SK-MEL-5 (cell line): ENCODE measurements at regions not wholly inside any gene's neighbourhood (a gene's known extent, or its start where the extent isn't known, plus 50 kb on each side); places are given as distances from the start of the nearest gene placed in this dataset.
"Not testable (repeated sequence)": the region's sequence is repeated elsewhere in the genome, so short reads cannot be mapped to it uniquely, and the experiment has no call there.

Experiments
- DNase-seq: peaks from one replicate; pipeline ENCODE4 v3.0.0-alpha.2; 2016; ENCODE audit warnings: low read depth, low spot score
- in situ Hi-C: cut with HindIII; loops from 2 replicates; pipeline ENCODE4 v1.10.0; 2016; ENCODE audit warnings: low sequenced_read_pairs, high pct_unique_total_duplicates, low pct_unique_long_range_greater_than_20kb

DNA sequence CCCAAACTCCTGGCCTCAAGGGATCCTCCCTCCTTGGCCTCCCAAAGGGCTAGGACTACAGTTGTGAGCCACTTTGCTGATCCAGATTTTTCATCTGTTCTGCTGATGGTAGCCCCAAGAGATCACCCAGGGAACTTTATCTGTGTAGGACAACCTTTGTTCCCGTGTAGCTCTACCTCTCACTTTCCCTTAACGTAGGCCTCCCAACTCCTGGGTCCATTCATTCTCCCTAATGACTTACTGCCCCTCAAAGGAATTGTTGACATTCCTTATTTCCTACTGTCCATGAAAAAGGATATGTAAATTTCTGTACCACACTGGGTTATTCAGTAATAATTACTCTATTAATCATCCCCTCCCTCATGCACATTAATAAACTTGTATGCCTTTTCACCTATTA lies 51.0 kb upstream of the PHF24 start:
- DNase-seq: no peak
- in situ Hi-C loops: no loop called here

DNA sequence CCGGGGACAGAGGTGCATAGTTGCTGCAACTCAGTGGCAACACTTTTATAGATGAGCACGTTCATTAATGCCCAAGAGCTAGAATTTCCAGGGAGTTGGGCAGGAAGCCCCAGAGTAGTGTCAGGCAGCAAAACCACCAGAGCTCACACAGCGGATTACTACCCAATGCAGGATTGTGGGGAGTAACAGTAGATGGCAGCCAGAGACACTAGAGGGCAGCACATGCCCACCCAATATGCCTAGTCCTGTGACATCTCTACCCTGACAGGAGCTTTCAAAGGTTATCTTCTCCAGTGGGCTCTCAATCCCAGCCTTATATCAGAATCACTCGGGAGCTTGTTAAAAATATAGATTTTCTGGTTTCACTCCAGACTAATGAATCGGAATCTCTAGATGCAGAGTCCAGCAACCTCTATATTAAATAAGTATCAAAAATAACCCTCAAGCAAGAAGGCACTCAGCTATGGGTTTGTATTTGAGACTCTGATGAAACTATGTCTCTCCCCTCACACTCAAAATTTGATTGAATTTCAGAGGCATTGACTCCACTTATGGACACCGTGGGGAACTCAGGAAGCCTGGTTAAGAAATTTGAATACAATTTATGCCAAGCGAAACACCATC lies 58.4 kb upstream of the PHF24 start:
- in situ Hi-C loops: no loop called here
- DNase-seq: peak; percentile 93

DNA sequence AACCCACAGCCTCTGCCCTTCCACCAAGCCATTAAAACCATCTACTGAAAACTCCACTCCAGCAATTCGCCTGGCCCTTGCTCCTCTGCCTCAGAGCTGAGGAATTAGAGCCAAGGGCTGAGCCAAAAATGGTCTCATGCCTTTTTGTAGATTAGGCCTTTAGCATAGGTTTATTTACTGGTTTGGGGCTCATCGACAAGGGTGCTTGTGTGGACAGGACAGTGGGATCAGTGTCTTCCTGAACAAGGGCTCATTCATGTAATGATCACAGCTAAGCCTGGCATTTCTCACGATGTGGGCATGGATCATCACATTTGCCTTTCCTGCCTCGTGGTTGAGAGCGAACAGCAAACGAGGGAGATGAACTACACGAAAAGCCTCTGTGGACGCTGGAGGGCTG lies 59.2 kb upstream of the PHF24 start:
- in situ Hi-C loops: no loop called here
- DNase-seq: peak; percentile 97

DNA sequence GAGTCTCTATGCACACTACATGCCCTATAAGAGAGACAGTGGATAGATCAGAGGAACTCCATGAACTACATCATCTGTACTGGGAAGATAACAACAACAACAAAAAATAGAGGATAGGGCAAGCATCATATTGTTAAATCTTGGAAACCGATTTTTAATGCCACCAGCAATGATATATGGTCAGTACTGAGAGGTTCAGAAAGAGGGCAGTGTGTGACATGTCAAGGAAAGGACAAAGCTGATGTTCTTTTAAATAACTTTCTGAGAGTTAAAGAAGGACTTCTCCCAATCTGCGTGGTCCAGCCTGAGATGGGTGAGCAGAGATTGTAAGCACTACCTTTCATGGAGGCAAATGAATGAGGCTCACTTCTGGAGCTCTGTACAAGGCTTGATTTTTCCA lies 62.0 kb upstream of the PHF24 start:
- peak; percentile 16 for DNase-seq
- in situ Hi-C loops: no loop called here

DNA sequence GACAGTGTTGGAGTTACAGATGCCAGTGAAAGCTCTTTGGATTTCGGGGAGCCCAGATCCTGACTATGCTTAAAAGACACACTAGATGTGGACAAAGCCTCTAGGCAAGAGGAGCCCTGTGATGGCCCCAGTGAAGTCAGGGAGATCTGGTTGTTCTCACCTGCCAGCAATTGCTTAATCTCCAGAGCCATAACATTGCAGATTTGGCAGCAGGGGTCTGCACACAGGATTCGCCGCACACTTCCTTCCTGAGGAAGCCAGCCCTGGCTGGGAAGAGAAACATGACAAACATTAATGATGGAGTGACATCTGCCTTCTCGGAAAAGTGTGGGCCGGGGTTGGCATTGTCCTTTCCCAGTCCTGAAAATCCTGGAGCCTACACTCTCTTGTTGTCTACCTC lies 65.2 kb upstream of the PHF24 start:
- in situ Hi-C loops: no loop called here

DNA sequence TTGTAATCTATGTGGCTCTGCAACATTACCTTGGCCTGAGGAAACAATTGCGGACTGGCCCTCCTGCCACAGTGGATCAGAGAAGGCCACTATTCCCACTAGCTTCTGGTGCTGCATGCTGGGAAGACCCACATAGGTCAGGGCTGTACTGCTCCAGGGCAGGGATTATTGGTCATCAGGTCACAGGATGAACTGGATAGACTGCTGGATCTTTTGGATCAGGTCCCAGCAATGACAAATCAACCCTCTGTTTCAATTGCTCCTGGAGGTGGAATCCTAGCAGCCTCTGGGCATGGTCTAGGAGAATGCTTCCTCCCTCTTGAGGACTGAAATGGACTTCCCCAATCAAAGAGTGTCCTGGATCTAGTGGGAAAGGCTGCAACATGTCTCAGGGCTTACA lies 66.7 kb upstream of the PHF24 start:
- peak; percentile 54 for DNase-seq
- in situ Hi-C loops: no loop called here

More for the DNA sequence above, 65.2 kb upstream of the PHF24 start:
- no peak for DNase-seq

DNA sequence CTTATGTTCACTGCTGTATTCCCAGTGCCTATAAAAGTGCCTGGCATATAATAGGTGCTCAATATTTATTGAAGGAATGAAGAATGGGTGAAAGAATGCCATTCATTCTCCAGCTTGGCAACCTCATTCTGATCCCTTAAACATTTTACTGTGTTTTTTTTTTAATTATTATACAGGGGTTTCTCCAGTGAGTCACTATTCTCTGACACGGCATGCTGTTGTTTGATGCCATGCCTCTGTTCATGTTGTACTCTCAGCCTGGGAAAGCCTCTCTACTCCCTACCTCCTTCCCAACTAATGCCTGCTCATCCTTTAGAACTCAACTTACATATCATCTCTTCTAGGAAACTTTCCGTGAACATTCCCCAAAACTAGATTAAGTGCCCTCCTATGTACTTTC lies 70.2 kb upstream of the PHF24 start:
- DNase-seq: no peak
- in situ Hi-C loops: no loop called here

DNA sequence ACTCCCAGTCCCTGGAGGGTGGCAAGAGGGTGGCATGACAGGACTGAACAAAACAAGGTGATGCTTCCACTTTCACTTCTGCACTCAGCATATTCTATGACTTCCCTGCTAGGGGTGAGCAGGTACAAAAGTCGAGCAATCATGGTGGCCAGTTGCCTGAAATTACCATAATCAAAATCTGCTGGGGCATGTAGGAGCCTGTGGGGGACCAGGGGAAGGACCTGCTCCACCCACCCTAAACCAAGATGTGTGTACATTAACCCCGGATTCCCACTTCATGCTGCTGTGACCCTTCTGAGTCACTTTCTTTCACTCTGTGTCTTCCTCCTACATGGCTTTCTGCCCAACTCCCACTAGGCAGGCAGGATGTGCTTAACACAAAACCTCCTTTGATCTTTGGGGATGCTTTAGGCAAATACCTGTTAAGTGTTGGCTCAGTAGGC lies 73.3 kb upstream of the PHF24 start:
- in situ Hi-C loops: no loop called here
- peak; percentile 1 for DNase-seq

DNA sequence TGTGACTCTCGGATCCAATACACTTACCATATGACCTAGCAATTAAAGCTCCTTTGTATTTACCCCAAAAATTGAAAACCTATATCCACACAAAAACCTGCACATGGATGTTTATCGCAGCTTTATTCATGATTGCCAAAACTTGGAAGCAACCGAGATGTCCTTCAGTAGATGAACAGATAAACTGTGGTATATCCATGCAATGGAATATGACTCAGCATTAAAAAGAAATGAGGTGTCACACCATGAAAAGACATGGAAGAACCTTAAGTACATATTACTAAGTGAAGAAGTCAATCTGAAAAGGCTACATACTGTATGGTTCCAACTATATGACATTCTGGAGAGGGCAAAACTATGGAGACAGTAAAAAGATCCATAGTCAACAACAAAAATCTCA lies 82.0 kb upstream of the PHF24 start:
- no peak for DNase-seq
- in situ Hi-C loops: no loop called here

DNA sequence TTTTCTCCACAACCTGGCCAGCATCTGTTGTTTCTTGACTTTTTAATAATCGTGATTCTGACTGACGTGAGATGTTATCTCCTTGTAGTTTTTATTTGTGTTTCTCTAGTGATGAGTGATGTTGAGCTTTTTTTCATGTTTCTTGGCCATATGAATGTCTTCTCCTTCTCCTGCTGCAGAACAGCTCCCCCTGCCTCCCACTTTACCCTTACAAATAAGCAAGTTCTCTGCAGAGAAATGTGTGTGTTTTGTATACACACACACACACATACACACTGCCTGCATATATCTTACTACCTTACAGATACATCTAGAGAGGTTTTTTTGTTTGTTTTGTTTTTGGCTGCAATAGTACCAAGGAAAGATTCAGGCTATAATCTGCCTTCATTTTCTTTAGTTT lies 88.7 kb upstream of the PHF24 start:
- in situ Hi-C loops: no loop called here
- DNase-seq: peak; percentile 54

DNA sequence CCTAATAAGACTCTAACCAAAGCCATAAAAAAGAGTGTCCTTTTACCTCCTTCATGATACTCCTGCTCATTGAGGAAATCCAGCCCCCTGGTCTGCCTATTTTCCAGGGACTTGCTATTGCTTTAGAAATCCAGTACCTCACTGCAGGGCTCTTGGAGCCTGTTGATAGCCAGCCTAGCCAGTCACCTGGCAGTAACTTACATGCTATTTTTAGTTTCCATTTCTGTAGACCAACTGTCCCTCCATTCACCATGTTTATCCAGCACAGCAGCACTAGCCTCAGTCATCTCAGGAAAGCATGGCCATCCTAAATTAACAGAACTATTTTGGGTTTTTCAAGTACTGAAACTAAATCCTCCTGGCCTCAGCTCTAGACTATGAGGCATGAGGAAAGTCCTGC lies 91.5 kb upstream of the PHF24 start:
- in situ Hi-C loops: no loop called here
- no peak for DNase-seq

DNA sequence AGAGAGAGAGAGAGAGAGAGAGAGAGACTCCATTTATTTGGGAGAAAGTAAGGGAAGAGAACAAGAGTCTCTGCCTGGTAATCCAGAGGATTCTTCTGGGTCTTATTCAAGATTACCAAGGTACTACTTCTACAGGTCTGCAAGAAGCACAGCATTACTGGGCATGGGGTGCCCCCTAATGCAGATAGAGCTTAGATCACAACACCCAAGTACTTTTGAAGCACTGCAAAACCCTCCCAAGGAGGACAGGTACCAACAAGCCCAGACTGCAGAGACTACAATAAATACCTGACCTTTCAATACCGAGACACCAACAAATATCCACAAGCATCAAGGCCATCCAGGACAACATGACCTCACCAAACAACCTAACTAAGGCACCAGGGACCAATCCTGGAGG lies 94.7 kb upstream of the PHF24 start:
- in situ Hi-C loops: no loop called here
- DNase-seq: no peak

DNA sequence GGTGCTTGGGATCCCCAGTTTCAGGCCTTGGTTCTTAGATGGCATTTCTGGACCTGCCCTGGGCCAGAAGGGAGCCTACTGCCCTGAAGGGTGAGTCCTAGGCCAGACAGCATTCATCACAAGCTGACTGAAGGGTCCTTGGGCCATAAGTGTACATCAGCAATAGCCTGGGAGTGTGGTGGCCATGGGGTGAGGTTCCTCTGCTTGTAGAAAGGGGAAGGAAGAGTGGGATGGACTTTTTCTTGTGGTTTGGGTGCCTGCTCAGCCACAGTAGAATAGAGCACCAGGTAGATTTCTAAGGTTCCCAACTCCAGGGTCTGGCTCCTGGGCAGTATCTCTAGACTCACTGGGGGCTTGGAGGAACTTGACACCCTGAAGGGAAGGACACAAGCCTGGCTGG lies 95.2 kb upstream of the PHF24 start:
- no peak for DNase-seq
- in situ Hi-C loops: no loop called here

DNA sequence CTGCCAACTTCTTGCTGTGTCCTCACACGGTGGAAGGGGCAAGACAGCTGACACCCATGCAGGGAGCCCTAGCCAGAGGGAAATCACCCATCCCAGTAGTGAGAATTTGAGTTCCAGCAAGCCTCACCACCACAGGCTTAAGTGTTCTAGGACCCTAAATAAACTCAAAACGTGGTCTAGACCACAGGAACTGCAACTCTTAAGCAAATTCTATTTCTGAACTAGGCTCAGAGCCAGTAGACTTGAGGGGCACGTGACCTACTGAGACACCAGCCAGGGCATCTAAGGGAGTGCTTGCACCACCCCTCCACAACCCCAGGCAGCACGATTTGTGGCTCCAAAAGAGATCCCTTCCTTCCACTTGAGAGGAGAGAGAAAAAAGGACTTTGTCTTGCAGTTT lies 96.0 kb upstream of the PHF24 start:
- in situ Hi-C loops: no loop called here
- no peak for DNase-seq

DNA sequence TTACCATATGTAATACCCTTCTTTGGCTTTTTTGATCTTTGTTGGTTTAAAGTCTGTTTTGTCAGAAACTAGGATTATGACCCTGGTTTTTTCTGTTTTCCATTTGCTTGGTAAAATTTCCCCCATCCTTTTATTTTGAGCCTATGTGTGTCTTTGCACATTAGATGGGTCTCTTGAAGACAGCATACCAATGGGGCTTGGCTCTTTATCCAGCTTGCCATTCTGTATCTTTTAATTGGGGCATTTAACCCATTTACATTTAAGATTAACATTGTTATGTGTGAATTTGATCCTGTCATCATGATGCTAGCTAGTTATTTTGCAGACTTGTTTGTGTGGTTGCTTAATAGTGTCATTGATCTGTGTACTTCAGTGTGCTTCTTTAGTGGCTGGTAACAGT lies 103.1 kb upstream of the PHF24 start:
- in situ Hi-C loops, DNase-seq: not testable (repeated sequence)

DNA sequence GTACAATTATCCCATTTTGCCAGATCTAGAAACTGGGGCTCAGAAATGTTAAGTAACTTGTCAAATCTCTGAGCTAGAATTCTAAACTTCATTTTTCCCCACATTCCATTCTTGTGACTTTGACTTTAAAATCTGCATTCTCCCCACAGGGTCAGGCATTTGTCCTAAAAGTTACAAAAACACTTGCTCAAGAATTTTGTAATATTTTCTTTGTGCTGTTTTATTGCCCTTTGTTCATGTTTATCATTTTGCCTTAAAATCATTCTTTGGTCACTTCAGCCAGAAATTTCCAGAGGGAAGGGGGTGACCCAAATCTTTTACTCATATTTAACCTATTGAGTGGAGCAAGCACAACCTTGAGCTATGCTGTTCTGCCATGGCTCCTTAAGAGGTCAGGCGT lies 120.1 kb upstream of the CCL21 start:
- in situ Hi-C loops: no loop called here

DNA sequence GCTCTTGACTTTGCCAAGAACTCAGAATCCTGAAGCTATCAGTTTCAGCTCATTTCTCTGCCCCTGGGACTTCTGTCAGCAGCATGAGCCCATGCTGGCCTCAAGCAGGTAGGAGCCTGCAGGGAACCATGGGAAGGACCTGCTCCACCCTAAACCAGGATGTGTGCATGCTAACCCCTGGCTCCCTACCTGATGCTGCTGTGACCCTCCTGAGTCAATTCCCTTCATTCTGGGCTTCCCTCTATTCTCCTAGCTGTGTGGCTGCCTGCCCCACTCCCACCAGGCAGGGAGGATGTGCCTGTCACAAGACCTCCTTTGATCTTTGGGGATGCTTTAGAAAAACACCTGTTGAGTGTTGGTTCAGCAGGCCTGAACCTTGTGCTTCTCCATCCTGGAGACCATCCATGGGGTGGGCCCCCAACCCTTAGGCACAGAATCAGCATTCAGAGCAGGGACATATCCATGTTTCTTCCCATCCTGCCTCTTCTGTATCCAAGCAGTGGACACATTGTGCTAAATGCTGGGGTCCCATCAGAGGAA lies 117.1 kb upstream of the CCL21 start:
- in situ Hi-C loops: no loop called here

More for the DNA sequence above, 120.1 kb upstream of the CCL21 start:
- DNase-seq: no peak

DNA sequence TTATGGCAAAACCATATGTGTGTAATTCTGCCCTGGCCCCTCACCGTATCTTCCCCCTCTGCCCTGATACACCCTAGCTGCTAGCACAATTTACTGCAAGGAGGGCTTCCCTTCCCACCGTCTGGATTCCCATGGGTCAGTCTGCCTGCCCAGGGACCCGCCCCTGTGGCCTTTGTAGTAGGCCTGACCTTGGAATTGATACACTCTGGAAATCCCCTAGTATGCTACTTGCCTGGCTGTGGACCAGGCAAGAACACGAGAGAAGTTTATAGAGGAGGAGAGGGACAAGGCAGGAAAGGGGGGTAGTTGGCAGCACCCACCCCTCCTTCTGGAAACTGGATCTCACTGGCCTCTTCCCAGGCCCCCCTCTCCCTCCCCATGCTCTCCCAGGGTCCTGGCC lies 115.8 kb upstream of the CCL21 start:
- DNase-seq: no peak
- in situ Hi-C loops: no loop called here

More for the DNA sequence above, 117.1 kb upstream of the CCL21 start:
- no peak for DNase-seq

DNA sequence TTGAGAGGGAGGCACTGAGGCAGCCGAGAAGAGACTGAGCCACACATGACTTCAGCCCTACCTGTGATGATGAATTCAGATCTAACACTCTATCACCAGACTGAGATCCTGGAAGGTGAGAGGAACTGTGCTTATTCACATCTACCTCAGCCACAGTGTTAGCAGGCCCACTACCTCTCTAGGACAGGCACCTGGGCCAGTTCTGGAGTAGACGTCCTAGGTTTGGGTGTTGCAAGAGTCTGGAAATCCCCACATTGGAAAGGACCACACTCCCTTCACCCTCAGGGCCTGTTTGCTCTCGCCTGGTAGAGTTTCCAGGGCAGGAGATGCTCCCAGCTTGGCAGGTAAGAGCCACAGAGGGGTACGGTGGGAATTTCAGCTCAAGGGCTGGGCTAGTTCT lies 113.8 kb upstream of the CCL21 start:
- DNase-seq: no peak
- in situ Hi-C loops: no loop called here

DNA sequence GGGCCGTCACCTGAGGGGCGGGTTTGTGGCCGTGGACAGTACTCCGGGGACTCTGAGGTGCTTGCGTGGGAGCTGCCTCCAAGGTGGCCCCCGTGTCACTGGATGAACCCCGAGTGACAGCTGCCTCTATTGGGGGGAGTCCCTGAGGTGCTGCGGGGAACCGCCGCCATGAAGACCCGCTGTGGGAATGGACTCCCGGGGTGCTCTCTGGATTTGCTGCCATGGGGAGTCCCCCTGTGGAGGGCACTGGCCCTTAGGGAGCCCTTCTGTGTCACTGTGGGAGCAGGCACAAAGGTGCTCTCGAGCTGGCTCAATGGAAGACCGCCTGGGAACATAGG lies 100.2 kb upstream of the CCL21 start:
- DNase-seq: no peak
- in situ Hi-C loops: no loop called here
